ENCODE measurements at regions not wholly inside any gene's neighbourhood (a gene's known extent, or its start where the extent isn't known, plus 50 kb on each side); places are given as distances from the start of the nearest gene placed in this dataset.

GRCh38 chr15:70469651-70470555, 293.5 kb downstream of the UACA start:
- no peak for DNase-seq

GRCh38 chr15:70469182-70469581, 294.2 kb downstream of the UACA start:
- no peak for DNase-seq

DNA sequence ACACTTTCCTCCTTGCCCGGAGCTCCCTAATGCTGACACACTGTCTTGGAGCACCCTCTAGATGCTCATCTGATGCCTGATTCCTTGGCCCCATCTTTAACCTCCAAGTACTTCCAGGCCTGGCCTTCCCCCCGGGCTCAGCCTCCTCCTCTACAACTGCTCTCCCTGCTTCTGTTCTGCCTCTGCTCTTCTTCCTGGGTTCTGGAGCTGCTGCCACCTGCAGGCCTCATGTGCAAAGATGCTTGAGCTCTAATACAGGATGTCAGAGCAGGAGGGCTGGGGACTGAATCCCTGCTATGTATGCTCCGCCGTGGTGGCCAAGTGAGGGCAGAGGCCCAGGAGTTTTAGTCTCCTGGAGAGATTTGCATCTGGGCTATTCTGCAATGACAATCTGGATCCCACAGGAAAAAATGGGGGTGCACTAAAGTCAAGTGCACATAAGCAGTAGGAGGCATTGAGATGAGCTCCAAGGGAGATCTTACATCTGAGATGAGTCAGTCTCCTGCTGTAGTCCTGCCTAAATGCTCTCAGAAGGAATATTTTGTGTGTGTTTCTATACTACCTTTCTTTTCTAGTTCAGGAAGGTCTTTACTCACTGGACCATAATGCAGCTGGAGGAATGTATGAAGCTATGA, 296.3 kb downstream of the UACA start:
- DNase-seq: peak; percentile 49

GRCh38 chr15:70466305-70466704, 297.1 kb downstream of the UACA start:
- DNase-seq: no peak

DNA sequence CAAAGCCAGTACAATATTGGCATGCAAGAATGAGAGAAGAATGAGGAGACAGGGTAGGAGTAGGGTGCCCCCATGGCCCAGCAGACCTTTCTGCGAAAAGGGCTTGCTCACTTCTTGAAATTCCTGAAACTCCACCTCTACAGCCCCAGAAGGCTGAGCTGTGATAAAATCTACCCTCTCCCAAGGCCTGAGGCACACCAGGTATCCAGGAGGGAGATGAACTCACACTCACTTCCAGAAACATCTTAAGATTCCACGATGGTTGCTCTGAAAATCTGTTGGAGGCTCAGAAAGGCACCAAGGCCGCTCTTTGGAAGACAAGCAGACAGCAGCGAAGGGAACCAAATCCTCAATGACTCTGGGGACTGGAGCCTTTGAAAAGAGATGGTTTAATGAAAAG, 297.5 kb downstream of the UACA start:
- DNase-seq: no peak

GRCh38 chr15:70463453-70463834, 299.9 kb downstream of the UACA start:
- no peak for DNase-seq

DNA sequence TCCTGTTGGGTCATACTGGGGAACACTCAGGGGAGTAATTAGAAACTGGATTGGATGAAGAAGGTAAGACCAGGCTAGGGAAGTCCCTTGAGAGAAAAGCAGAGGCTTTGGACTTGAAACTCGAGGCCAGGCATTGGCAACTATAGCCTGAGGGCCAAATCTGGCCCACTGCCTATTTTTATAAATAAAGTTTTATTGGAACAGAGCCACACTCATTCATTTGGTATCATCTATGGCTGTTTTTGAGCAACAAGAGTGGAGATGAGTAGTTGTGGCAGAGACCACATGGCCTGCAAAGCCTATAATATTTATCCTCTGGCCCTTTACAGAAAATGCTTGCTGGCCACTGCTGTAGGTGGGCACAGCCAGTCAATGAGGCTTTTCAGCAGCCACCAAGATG, 301.4 kb downstream of the UACA start:
- no peak for DNase-seq

DNA sequence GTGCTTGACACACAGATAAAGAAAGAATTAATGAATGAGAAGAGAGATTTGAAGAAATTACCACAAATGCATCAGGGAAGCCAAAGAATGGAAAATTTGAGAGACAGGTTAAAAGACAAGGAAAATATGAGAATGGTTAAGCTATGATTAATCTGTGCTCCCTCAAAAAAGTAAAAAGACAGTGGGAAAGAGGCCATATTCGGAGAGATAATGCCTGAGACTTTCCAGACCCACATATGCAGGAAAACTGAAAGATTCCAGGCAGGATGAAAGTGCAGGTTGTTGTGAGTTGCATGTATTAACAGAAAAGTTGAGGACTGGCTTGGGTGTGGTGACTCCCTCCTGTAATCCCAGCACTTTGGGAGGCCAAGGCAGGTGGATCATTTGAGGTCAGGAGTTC, 302.3 kb downstream of the UACA start:
- no peak for DNase-seq

- DNase-seq: no peak
Observed at GRCh38 chr15:70459312-70459711, 304.0 kb downstream of the UACA start.

- no peak for DNase-seq
Observed at GRCh38 chr15:70453766-70454165, 309.6 kb downstream of the UACA start.

GRCh38 chr15:70453238-70453637, 310.1 kb downstream of the UACA start:
- no peak for DNase-seq

DNA sequence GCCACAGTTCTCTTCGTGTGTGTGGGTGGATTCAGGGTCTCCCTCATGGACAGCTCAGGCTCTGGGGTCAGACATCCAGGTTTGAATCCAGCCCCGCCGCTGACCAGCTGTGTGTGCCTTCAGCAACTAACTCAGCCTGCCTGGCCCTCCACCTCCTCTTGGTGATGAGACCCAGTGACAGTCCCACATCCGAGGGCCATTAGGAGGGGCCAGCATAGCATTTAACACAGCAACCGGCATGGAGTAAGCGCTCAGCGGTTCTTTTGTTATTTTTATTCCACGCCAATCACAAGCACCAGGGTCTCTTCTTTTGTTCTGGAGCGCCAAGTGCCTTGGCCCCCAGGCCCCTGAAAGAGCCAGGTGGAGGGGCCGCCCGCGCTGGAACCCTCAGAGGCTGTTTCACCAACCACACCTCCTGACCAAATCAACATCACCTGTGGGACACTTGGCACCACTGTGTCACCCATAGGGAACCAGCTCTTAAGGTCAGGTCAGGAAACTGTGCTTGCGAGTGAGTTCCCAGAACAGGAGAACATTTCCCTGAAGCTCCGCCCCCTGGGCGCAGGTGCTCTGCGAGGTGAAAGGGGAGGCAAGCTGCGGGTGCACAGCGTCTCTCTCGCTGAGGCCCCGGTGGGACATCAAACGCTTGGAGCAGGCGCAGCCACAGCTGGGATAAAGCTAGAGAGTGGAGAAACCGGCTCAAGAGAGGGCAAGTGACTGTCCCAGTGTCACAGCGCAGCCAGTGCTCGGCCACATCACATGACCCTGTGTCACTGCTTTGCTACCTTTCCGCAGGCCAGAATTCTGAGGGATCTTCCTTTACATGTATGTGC, 311.3 kb downstream of the UACA start:
- DNase-seq: peak; percentile 62

DNA sequence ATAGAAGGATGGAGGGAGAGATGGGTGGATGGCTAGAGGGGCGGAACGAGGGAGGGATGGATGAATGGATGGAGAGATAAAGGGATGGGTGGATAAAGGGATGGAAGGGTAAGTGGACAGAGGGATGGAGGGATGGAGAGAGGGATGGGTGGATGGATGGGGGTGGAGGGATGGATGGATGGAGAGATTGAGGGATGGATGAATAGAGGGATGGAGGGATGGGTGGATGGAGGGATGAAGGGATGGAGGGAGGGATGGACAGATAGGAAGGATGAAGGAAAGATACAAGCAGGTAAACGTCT, 313.3 kb downstream of the UACA start:
- no peak for DNase-seq

DNA sequence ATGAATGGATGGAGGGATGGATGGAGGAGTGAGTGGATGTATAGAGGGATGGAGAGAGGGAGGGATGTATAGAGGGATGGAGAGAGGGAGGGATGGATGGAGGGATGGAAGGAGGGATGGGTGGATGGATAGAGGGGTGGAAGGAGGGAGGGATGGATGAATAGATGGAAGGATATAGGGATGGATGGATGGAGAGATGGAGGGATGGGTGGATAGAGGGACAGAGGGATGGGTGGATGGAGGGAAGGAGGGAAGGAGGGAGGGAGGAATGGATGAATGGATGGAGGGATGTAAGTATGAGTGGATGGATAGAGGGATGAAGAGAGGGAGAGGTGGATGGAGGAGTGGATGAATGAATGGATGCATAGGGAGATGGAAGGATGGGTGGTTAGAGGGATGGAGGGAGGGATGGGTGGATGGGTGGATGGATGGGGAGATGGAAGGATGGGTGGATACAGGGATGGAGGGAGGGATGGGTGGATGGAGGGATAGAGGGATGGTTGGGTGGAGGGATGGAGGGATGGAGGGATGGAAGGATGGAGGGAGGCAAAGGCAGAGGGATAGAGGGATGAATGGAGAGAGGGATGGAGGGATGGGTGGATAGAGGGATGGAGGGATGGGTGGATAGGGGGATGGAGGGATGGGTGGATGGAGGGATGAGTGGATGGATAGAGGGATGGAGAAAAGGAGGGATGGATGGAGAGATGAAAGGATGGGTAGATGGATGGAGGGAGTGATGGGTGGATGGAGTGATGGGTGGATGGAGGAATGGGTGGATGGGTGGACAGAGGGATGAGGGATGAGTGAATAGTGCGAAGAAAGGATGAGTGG, 313.8 kb downstream of the UACA start:
- no peak for DNase-seq

DNA sequence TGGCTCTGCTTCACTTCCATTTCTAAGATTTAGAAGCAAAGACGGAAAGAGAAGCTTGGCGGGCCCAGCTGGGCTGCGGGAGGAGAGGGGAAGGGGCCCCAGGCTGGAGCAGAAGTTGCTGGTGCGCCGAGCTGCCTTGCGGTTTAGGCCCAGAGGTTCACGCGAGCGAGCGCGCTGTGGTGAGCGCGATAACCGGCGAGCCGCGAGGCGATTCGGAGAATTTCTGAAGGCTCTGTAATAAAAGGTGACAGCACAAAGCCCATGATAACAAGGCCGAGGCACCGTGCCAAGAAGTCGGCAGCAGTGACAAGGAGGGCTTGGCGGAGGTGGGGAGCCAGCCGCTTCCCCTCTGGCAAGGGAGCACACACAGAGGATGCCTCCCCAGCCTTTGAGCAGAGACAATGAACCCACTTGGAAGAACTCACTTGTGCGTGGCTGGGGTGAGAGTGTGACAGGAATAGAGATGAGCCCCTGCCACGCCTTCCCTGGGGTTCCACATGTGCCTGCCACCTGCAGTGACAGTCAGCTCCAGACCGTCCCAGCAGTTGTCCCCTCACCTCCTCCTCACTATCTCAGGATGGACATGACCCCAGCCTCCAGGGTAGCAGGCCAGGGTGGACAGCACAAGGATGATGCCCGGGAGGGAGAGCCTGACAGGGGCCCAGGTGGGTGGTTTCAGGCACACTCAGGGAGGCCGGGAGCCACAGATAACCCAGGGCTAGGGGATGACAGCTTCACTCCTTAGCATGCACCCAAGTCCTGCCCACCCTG, 315.2 kb downstream of the UACA start:
- peak; percentile 72 for DNase-seq

DNA sequence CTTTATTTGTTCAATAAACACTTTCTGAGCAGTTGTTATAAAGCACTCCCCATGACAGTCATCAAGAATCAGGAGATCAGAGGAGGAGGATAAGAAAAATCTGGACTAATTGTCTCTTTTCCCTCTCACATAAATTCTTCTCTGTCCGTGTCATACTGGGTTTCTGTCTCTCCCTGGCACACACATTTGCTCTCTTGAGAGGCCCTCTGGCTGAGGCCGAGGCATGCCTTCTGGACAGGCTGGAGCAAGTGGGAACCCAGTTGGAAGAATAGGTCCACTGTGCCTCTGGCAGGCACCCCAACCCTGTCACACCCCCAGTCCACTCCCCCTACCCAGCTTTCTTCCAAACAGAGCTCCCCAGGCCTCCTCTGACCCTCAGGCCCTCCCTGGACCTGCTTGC, 315.8 kb downstream of the UACA start:
- no peak for DNase-seq

DNA sequence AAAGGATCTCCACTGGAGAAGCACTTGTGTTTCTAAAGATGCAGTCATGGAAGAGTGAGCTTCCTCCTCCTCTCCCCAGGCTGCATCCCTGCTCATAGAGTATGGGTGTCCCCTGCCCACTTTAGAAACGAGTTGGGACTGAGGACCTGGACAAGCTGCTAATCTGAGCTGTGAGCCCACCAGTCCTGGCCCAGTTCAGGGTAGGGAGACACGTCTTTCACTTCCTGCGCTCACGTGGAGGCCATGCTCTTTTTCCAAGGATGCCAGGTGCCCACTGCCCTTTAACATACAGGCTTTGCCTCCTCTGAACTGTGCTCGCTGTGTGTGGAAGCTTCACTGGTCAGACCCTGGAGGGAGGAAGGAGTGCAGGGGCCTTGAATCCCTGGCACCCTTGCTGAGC, 316.3 kb downstream of the UACA start:
- DNase-seq: no peak

DNA sequence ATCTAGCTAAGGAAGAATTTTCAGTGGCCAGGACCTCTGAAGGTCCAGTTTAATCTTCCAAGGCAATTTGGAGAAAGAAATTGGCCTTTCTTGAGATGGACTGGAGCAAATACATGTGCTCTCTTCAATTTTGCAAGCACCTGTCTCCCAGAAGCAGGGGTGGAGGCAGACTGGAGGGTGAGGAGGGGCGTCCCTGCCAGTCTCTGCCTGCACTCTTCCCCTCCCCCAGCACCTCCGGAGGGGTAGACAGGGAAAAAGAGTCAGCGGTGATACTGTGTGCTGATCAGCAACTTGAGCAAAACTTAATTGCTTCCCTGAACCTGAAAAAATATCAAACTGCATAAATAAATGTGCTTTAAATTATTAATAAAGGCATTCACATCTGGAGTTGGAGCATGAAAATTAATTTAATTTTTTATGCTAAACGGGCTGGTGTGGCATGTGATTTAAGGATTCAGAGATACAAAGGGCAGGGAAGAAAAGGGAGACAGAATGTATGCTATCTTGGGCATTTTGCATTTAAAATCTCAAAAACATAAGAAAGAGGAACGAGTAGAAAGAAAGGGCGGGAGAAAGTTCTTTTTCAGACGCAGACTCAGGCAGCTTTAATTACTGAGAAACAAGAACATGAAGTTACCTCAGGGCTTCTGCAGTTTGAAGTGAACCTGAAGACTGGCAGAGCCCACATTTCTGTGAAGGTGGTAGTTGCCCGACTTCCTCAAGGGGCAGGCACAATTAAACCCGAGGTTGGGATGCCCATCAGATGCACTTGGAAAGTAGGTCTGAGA, 319.7 kb downstream of the UACA start:
- DNase-seq: no peak

GRCh38 chr15:70442616-70443321, 320.6 kb downstream of the UACA start:
- DNase-seq: no peak

DNA sequence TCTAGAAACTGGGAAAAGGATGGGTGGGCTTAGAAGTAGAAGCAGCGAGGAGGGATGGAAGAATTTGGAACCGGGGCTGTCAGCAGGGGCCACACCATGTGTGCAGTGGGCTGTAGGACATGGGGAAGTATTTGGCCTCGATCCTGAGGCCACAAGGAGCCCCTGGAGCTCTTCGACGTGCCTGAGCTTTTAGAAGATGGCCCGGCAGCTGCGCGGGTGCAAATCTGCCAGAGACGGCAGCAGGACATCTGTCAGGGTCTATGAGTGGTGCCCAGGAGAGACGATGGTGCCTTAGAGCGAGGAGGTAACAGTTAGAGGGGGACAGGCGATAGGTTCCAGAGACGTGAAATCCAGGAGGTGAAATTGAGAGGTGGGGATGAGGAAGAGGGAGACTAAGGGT, 321.1 kb downstream of the UACA start:
- DNase-seq: no peak

Measured in CD4-positive, alpha-beta T cell treated with Interleukin-15 for 1 hour (primary cell).